ENCODE measurements at regions not wholly inside any gene's neighbourhood (a gene's known extent, or its start where the extent isn't known, plus 50 kb on each side); places are given as distances from the start of the nearest gene placed in this dataset.

GRCh38 chr3:144257381-144257780 lies 285.8 kb downstream of the DIPK2A start:
- intact Hi-C loops (cut with DNase I, micrococcal nuclease) = no loop called here
- Histone ChIP-seq H3K9me3 (ENCODE audit: control insufficient read depth in 1 of 2, insufficient read depth in 1 of 2, low read length in 2 of 2) (no peaks in the 10 kb centered on the region), H3K27ac (ENCODE audit: low read depth in 1 of 2, low read length in 2 of 2) (no peak overlapping the region), H3K36me3 (ENCODE audit: insufficient read depth, low read length) (no peaks in the 10 kb centered on the region), H3K4me3 (ENCODE audit: low read length) (no peak overlapping the region), H3K4me1 (ENCODE audit: insufficient read depth, low read length) (no peaks in the 10 kb centered on the region), H3K27me3 (ENCODE audit: control insufficient read depth in 1 of 2, insufficient read depth in 2 of 2, low read length in 2 of 2) (no peaks in the 10 kb centered on the region)
- CTCF ChIA-PET = no interaction called here
- Mint-ChIP-seq H3K27ac (no peak overlapping the region), H3K9me3 (no peaks in the 10 kb centered on the region), H3K27me3 (peaks cover 43% of the 10 kb centered on the region), H3K4me3 (no peak overlapping the region), H3K4me1 (ENCODE audit: low read depth) (no peaks in the 10 kb centered on the region), H3K36me3 (ENCODE audit: low read depth) (no peaks in the 10 kb centered on the region)
- POLR2A ChIA-PET = no interaction called here
- ATAC-seq (ENCODE audit: poor library complexity) (no peak), DNase-seq (no peak)
- TF ChIP-seq CTCF (IDR thresholded peaks at IDR 0.05) = no peak

- Histone ChIP-seq H3K27ac (ENCODE audit: low read depth in 1 of 2, low read length in 2 of 2) (no peak overlapping the region), H3K4me3 (ENCODE audit: low read length) (no peak overlapping the region), H3K27me3 (ENCODE audit: control insufficient read depth in 1 of 2, insufficient read depth in 2 of 2, low read length in 2 of 2) (no peaks in the 10 kb centered on the region), H3K4me1 (ENCODE audit: insufficient read depth, low read length) (no peaks in the 10 kb centered on the region), H3K9me3 (ENCODE audit: control insufficient read depth in 1 of 2, insufficient read depth in 1 of 2, low read length in 2 of 2) (no peaks in the 10 kb centered on the region), H3K36me3 (ENCODE audit: insufficient read depth, low read length) (no peaks in the 10 kb centered on the region)
- H3K9me3 Mint-ChIP-seq = no peaks in the 10 kb centered on the region
- ChIA-PET CTCF (no interaction called here), POLR2A (no interaction called here)
- H3K4me3 Mint-ChIP-seq = no peak overlapping the region
- no peak overlapping the region for H3K27ac Mint-ChIP-seq
- H3K36me3 Mint-ChIP-seq (ENCODE audit: low read depth) = no peaks in the 10 kb centered on the region
- ATAC-seq (ENCODE audit: poor library complexity) (no peak), DNase-seq (no peak)
- peaks cover 34% of the 10 kb centered on the region for H3K27me3 Mint-ChIP-seq
- TF ChIP-seq CTCF (IDR thresholded peaks at IDR 0.05) = no peak
- H3K4me1 Mint-ChIP-seq (ENCODE audit: low read depth) = no peaks in the 10 kb centered on the region
- intact Hi-C loops (cut with DNase I, micrococcal nuclease) = no loop called here
These were observed 287.6 kb downstream of the DIPK2A start for GRCh38 chr3:144259267-144259666.

- no peak for DNase-seq
- Mint-ChIP-seq H3K4me1 (ENCODE audit: low read depth) (no peaks in the 10 kb centered on the region), H3K36me3 (ENCODE audit: low read depth) (no peaks in the 10 kb centered on the region), H3K27me3 (peaks cover 11% of the 10 kb centered on the region), H3K4me3 (no peak overlapping the region), H3K9me3 (no peaks in the 10 kb centered on the region), H3K27ac (no peak overlapping the region)
- POLR2A ChIA-PET = no interaction called here
- H3K9me3 ChIP-seq (ENCODE audit: control insufficient read depth in 1 of 2, insufficient read depth in 1 of 2, low read length in 2 of 2) = no peaks in the 10 kb centered on the region
- no peaks in the 10 kb centered on the region for H3K27me3 ChIP-seq (ENCODE audit: control insufficient read depth in 1 of 2, insufficient read depth in 2 of 2, low read length in 2 of 2)
- H3K27ac ChIP-seq (ENCODE audit: low read depth in 1 of 2, low read length in 2 of 2) = no peak overlapping the region
- no peak overlapping the region for H3K4me3 ChIP-seq (ENCODE audit: low read length)
- ATAC-seq (ENCODE audit: poor library complexity) = no peak
- CTCF ChIA-PET = no interaction called here
- TF ChIP-seq CTCF (IDR thresholded peaks at IDR 0.05) = no peak
- intact Hi-C loops (cut with DNase I, micrococcal nuclease) = no loop called here
- H3K36me3 ChIP-seq (ENCODE audit: insufficient read depth, low read length) = no peaks in the 10 kb centered on the region
- no peaks in the 10 kb centered on the region for H3K4me1 ChIP-seq (ENCODE audit: insufficient read depth, low read length)
These were observed 292.1 kb downstream of the DIPK2A start for GRCh38 chr3:144263706-144264105.
